Endodermal cell (in vitro differentiated cells): ENCODE measurements at regions not wholly inside any gene's neighbourhood (a gene's known extent, or its start where the extent isn't known, plus 50 kb on each side); places are given as distances from the start of the nearest gene placed in this dataset.

Experiments
- DNase-seq: peaks from one replicate; pipeline ENCODE4 v3.0.0-alpha.2; 2017
- H3K27ac ChIP-seq: 2 replicates; pipeline ENCODE4 v1.5.1; 2013; ENCODE audit warnings: mild to moderate bottlenecking, low read depth, low read length, moderate library complexity
- H3K27me3 ChIP-seq: 2 replicates; pipeline ENCODE4 v1.6.1; 2013; ENCODE audit warnings: mild to moderate bottlenecking, low read length, moderate library complexity; ENCODE audit not compliant: insufficient read depth, control insufficient read depth, poor library complexity, severe bottlenecking
- H3K36me3 ChIP-seq: 2 replicates; pipeline ENCODE4 v1.7.0; 2013; ENCODE audit warnings: mild to moderate bottlenecking, low read length, moderate library complexity; ENCODE audit not compliant: control insufficient read depth, insufficient read depth
- H3K4me1 ChIP-seq: one replicate; pipeline ENCODE4 v1.7.0; 2013; ENCODE audit warnings: low read length; ENCODE audit not compliant: control insufficient read depth, insufficient read depth
- H3K4me3 ChIP-seq: 2 replicates; pipeline ENCODE4 v1.5.1; 2013; ENCODE audit warnings: mild to moderate bottlenecking, low read length, moderate library complexity
- H3K9ac ChIP-seq: 2 replicates; pipeline ENCODE4 v1.6.1; 2013; ENCODE audit warnings: mild to moderate bottlenecking, low read length, moderate library complexity; ENCODE audit not compliant: poor library complexity, severe bottlenecking; ENCODE audit errors: extremely low read depth
- H3K9me3 ChIP-seq: 2 replicates; pipeline ENCODE4 v1.6.1; 2013; ENCODE audit warnings: mild to moderate bottlenecking, low read length, moderate library complexity; ENCODE audit not compliant: control insufficient read depth
- H3K27ac Mint-ChIP-seq: 2 replicates; pipeline ENCODE4 v1.8.0; 2020; ENCODE audit warnings: mixed read lengths
- H3K27me3 Mint-ChIP-seq: 2 replicates; pipeline ENCODE4 v1.8.0; 2021; ENCODE audit warnings: mild to moderate bottlenecking, mixed read lengths; ENCODE audit not compliant: insufficient read depth
- H3K36me3 Mint-ChIP-seq: 2 replicates; pipeline ENCODE4 v1.8.0; 2020; ENCODE audit warnings: low read depth, mixed read lengths
- H3K4me1 Mint-ChIP-seq: 2 replicates; pipeline ENCODE4 v1.8.0; 2020; ENCODE audit warnings: mixed read lengths
- H3K4me3 Mint-ChIP-seq: 2 replicates; pipeline ENCODE4 v1.8.0; 2020; ENCODE audit warnings: mild to moderate bottlenecking, moderate library complexity, mixed read lengths
- H3K9me3 Mint-ChIP-seq: 2 replicates; pipeline ENCODE4 v1.8.0; 2020; ENCODE audit warnings: mild to moderate bottlenecking, mixed read lengths
- WGBS, 2 experiments: methylation state at CpG; one replicate each; pipeline versions ENCODE4 v1.1.5 to v1.1.7; 2013; ENCODE audit warnings: missing lambda C conversion rate in 2 of 2, mixed read lengths in 1 of 2; ENCODE audit not compliant: insufficient coverage in 1 of 2, insufficient read length in 1 of 2; 5-methylcytosine and 5-hydroxymethylcytosine counted together
- TF ChIP-seq, protein P1 (sequence below): fragments of 200-600 bp; sonication (generic); conservative IDR thresholded peaks from 2 replicates; pipeline ENCODE4 v1.5.0; 2021; ENCODE audit warnings: antibody characterized with exemption, mild to moderate bottlenecking

DNA sequence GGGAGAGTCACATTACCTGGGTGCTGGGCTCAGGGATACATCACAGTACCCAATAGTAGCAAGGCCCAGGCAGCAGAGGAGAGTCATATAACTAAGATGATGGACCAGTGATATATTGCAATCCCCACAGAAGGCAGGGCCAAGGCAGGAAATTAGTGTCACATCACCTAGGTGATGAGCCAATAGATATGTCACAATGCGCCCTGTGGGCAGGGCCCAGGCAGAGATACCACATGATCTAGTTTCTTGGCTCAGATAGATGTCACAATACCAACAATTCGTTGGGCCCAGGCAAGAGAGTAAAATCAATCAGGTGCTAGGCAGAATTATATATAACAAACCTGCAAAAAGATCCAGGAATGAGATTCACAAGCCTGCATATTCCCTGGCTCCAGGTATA is 2111.5 kb downstream of the TP53TG3F start:
- no peaks in the 10 kb centered on the region for H3K27me3 Mint-ChIP-seq
- Histone ChIP-seq H3K36me3 (no peaks in the 10 kb centered on the region), H3K9ac (no peak overlapping the region), H3K27ac (no peak overlapping the region), H3K9me3 (peaks cover 84% of the 10 kb centered on the region), H3K4me3 (no peak overlapping the region), H3K4me1 (no peaks in the 10 kb centered on the region), H3K27me3 (no peaks in the 10 kb centered on the region)
- TF ChIP-seq, protein P1, sequence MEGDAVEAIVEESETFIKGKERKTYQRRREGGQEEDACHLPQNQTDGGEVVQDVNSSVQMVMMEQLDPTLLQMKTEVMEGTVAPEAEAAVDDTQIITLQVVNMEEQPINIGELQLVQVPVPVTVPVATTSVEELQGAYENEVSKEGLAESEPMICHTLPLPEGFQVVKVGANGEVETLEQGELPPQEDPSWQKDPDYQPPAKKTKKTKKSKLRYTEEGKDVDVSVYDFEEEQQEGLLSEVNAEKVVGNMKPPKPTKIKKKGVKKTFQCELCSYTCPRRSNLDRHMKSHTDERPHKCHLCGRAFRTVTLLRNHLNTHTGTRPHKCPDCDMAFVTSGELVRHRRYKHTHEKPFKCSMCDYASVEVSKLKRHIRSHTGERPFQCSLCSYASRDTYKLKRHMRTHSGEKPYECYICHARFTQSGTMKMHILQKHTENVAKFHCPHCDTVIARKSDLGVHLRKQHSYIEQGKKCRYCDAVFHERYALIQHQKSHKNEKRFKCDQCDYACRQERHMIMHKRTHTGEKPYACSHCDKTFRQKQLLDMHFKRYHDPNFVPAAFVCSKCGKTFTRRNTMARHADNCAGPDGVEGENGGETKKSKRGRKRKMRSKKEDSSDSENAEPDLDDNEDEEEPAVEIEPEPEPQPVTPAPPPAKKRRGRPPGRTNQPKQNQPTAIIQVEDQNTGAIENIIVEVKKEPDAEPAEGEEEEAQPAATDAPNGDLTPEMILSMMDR, result no peak
- peaks cover 93% of the 10 kb centered on the region for H3K9me3 Mint-ChIP-seq
- DNase-seq, result no peak
- no peak overlapping the region for H3K4me3 Mint-ChIP-seq
- no peak overlapping the region for H3K27ac Mint-ChIP-seq
- H3K4me1 Mint-ChIP-seq, result no peaks in the 10 kb centered on the region
- no peaks in the 10 kb centered on the region for H3K36me3 Mint-ChIP-seq
- 35 to 63% methylated on average over 2 of the region's 2 CpGs for WGBS, 2 experiments

DNA sequence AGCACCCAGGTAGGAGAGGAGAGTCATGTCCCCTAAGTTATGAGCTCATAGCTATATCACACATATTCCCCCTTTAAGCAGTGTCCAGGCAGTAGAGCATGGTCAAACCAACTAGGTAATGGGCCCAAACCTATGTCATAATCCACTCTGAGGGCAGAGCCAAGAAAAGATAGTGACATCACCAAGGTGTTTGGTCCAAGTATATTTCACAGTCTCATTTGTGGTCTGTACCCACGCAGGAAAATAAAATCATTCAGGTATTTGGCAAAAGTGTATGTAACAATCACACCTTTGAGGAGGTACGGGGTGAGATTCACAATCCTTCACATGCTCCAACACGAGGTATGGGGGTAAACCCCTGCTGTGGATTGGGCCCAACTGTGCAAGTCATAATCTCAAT is 2112.8 kb downstream of the TP53TG3F start:
- WGBS, 2 experiments, result 29% methylated on average over 3 of the region's 3 CpGs; no CpG with 5 or more reads in 1 of the 2 experiments
- no peak for DNase-seq
- H3K27ac Mint-ChIP-seq, result no peak overlapping the region
- H3K9me3 ChIP-seq, result peaks cover 84% of the 10 kb centered on the region
- no peaks in the 10 kb centered on the region for H3K27me3 Mint-ChIP-seq
- H3K9ac ChIP-seq, result no peak overlapping the region
- H3K9me3 Mint-ChIP-seq, result peaks cover 93% of the 10 kb centered on the region
- no peak overlapping the region for H3K27ac ChIP-seq
- TF ChIP-seq, protein P1, result no peak
- no peaks in the 10 kb centered on the region for H3K4me1 Mint-ChIP-seq
- no peaks in the 10 kb centered on the region for H3K36me3 Mint-ChIP-seq
- no peaks in the 10 kb centered on the region for H3K36me3 ChIP-seq
- H3K27me3 ChIP-seq, result no peaks in the 10 kb centered on the region
- H3K4me3 ChIP-seq, result no peak overlapping the region
- no peaks in the 10 kb centered on the region for H3K4me1 ChIP-seq
- no peak overlapping the region for H3K4me3 Mint-ChIP-seq

DNA sequence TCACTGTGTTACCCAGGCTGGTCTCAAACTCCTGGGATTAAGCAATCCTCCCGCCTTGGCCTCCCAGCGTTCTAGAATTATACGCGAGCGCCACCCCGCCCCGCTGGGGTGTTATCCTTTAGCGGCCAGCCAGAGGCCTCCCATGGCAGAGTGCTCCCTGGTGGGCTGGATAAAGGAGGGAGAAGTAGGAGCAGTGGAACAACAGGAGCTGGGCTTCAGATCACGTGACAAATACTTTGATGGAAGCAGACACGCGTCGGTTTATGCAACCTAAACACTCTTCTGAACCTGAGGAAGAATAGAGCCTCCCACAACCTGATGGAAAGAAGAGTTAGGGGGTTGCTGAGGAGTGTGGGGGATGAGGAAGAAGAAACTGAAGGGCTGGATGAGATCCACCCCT is 2114.0 kb downstream of the TP53TG3F start:
- H3K27ac ChIP-seq, result no peak overlapping the region
- TF ChIP-seq, protein P1, result no peak
- no peaks in the 10 kb centered on the region for H3K27me3 ChIP-seq
- H3K4me3 Mint-ChIP-seq, result no peak overlapping the region
- no peak overlapping the region for H3K4me3 ChIP-seq
- no peaks in the 10 kb centered on the region for H3K36me3 ChIP-seq
- H3K27ac Mint-ChIP-seq, result no peak overlapping the region
- H3K4me1 ChIP-seq, result no peaks in the 10 kb centered on the region
- no peak overlapping the region for H3K9ac ChIP-seq
- no peaks in the 10 kb centered on the region for H3K27me3 Mint-ChIP-seq
- H3K4me1 Mint-ChIP-seq, result no peaks in the 10 kb centered on the region
- peaks cover 83% of the 10 kb centered on the region for H3K9me3 ChIP-seq
- H3K9me3 Mint-ChIP-seq, result peaks cover 93% of the 10 kb centered on the region
- WGBS, 2 experiments, result 91 to 92% methylated on average over 4 to 12 of the region's 12 CpGs
- no peaks in the 10 kb centered on the region for H3K36me3 Mint-ChIP-seq
- DNase-seq, result no peak
